ENCODE measurements at regions not wholly inside any gene's neighbourhood (a gene's known extent, or its start where the extent isn't known, plus 50 kb on each side); places are given as distances from the start of the nearest gene placed in this dataset.

DNA sequence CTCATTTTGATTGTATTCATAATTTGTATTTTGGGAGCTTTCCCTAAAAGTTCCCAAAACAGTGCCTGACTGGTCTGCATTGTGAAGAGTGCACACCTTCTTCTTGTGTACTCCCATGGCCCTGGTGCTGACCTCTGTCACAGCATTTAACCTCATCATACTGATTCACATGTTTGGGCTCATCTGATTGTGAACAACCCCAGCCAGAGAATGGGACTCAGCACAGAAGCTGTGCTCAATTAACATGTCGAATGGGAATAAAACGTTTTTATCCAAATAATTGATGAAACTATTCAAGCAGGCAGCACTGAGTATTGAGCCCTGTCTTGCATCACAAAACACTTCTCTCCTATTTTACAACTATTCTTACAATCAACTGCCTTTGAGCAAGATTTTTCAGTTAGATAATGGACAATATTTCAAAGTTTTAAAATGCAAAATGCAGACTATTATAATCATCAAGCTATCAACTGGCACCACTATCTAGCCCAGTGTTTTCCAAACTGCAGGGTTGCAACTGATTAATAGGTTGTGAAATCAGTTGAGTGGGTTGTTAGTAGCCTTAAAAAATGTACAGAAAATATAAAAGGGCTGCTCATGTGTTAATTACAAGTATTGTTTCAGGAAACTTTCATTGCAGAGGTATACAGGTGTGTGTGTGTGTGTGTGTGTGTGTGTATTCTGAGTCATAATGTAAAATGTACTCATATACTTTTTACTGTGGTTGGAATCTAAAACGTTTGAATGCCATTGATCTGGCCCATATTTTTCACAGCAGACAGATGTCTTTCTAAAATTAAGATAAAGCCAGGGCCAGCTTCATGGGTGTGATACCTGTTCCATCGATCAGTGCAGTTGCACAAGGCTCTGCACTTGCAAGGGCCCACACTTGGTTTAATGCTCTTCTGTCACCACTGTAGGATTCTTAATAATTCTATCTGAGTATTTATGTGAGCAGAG lies 190.5 kb downstream of the PIK3R1 start:
- peak overlapping the region in 5 of 8 donors; percentile 46 to 80 (median 57) for H3K4me3 Mint-ChIP-seq
- Histone ChIP-seq H3K4me3 (ENCODE audit: low read length in 2 of 2) (no peak overlapping the region), H3K36me3 (ENCODE audit: insufficient read depth, low read length) (no peaks in the 10 kb centered on the region), H3K9me3 (ENCODE audit: control insufficient read depth in 1 of 2, low read length in 2 of 2) (no peaks in the 10 kb centered on the region), H3K4me1 (ENCODE audit: insufficient read depth, low read length) (peaks cover 21% of the 10 kb centered on the region), H3K27me3 (ENCODE audit: insufficient read depth, low read length) (no peaks in the 10 kb centered on the region), H3K27ac (ENCODE audit: low read depth, low read length) (no peak overlapping the region)
- ChIA-PET POLR2A (ENCODE audit: partially characterized antibody) (interaction anchor here (1.0 to 1.4 kb wide), 3 partner anchors 13 to 23 kb away, joined by 3 read pairs; no protein-coding TSS in a partner anchor), CTCF (ENCODE audit: partially characterized antibody) (interaction anchor here (1.1 to 1.6 kb wide), 2 partner anchors 19 to 35 kb away, joined by 3 to 5 read pairs; no protein-coding TSS in a partner anchor)
- H3K36me3 Mint-ChIP-seq, result no peaks in the 10 kb centered on the region
- H3K27me3 Mint-ChIP-seq, result peaks cover 0 to 2% of the 10 kb centered on the region in 2 donors
- intact Hi-C loops (cut with micrococcal nuclease), result loop anchor here (10.0 kb wide), 1 partner anchor 61 kb away; no protein-coding TSS in a partner anchor
- H3K9me3 Mint-ChIP-seq, result peaks cover 0 to 1% (median 0%) of the 10 kb centered on the region in 8 donors
- no peak for DNase-seq
- H3K4me1 Mint-ChIP-seq, result peaks cover 20 to 32% (median 21%) of the 10 kb centered on the region in 4 donors
- H3K27ac Mint-ChIP-seq, result peak overlapping the region in 5 of 7 donors; percentile 61 to 87 (median 70)

DNA sequence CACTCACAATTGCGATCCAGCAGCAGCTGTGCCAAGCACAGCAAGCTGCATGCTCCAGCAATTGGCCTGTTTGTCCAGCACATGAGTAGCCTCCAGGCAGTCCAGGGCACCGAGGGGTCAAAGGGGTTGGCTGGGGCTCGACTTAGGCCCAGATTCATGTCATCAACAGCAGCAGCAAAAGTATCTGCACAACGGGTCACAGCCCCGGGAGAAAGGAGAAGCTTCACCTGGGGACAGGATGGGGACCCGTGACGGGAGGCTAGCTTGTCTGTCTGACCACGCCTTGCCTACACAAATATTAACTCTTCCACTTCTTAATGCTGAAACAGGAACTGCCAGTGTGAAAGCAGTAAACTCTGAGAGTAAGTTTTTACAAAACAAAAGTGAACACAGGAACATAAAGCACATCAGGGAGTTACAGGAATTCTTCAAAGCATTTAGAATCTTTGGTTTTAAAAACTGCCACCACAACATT lies 191.2 kb downstream of the PIK3R1 start:
- CTCF ChIA-PET (ENCODE audit: partially characterized antibody), result interaction anchor here (1.1 to 1.6 kb wide), 2 partner anchors 18 to 36 kb away, joined by 3 to 5 read pairs; no protein-coding TSS in a partner anchor

DNA sequence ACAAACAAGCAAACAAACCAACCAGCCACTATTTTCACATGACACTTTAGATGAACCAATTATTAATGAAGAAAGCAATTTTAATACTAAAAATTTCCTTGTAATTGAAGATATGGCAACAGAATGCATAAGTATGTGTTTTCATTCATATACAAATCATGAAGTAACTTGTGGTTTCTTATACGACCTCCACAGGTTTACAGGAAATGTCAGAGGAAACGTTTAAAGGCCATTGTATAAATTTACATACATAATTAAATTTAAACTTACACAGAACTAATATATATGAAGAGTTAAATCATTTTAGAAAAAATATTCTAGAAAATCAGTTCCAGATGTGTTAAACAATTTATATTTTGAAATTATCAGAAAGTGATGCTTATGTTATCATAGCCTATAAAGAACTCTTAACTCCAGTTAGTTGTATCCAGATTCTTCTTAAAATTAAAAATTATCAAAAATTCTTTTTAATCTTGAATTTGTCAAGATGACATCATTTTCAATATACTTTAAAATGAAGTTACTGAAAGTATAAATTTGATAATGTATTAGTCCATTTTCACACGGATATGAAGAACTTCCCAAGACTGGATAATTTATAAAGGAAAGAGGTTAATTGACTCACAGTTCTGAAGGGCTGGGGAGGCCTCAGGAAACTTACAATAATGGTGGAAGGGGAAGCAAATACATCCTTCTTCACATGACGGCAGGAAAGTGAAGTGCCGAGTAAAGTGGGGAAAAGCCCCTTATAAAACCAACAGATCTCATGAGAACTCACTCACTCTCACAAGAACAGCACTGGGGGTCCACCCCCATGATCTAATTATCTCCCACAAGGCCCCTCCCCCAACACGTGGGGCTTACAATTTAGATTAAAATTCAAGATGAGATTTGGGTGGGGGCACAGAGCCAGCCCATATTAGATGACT lies 192.0 kb downstream of the PIK3R1 start:
- POLR2A ChIA-PET (ENCODE audit: partially characterized antibody), result interaction anchor here (1.0 to 1.4 kb wide), 2 partner anchors 14 to 22 kb away, joined by 3 read pairs; no protein-coding TSS in a partner anchor

More for the DNA sequence above, 191.2 kb downstream of the PIK3R1 start:
- no peaks in the 10 kb centered on the region for H3K9me3 Mint-ChIP-seq
- H3K36me3 Mint-ChIP-seq, result no peaks in the 10 kb centered on the region
- H3K27ac ChIP-seq (ENCODE audit: low read depth, low read length), result no peak overlapping the region
- no peak overlapping the region for H3K4me3 ChIP-seq (ENCODE audit: low read length in 2 of 2)
- H3K4me1 ChIP-seq (ENCODE audit: insufficient read depth, low read length), result peaks cover 21% of the 10 kb centered on the region
- peak overlapping the region in 7 of 8 donors; percentile 23 to 80 (median 57) for H3K4me3 Mint-ChIP-seq
- H3K36me3 ChIP-seq (ENCODE audit: insufficient read depth, low read length), result no peaks in the 10 kb centered on the region
- no peaks in the 10 kb centered on the region for H3K9me3 ChIP-seq (ENCODE audit: control insufficient read depth in 1 of 2, low read length in 2 of 2)
- H3K4me1 Mint-ChIP-seq, result peaks cover 20 to 32% (median 21%) of the 10 kb centered on the region in 4 donors
- POLR2A ChIA-PET (ENCODE audit: partially characterized antibody), result interaction anchor here (1.0 to 1.4 kb wide), 3 partner anchors 14 to 23 kb away, joined by 3 read pairs; no protein-coding TSS in a partner anchor
- H3K27me3 ChIP-seq (ENCODE audit: insufficient read depth, low read length), result no peaks in the 10 kb centered on the region
- H3K27me3 Mint-ChIP-seq, result peaks cover 0 to 2% of the 10 kb centered on the region in 2 donors
- H3K27ac Mint-ChIP-seq, result peak overlapping the region in 5 of 7 donors; percentile 61 to 87 (median 70)
- intact Hi-C loops (cut with micrococcal nuclease), result loop anchor here (10.0 kb wide), 1 partner anchor 62 kb away; no protein-coding TSS in a partner anchor
- DNase-seq, result peak in 1 of 5 donors; percentile 6

DNA sequence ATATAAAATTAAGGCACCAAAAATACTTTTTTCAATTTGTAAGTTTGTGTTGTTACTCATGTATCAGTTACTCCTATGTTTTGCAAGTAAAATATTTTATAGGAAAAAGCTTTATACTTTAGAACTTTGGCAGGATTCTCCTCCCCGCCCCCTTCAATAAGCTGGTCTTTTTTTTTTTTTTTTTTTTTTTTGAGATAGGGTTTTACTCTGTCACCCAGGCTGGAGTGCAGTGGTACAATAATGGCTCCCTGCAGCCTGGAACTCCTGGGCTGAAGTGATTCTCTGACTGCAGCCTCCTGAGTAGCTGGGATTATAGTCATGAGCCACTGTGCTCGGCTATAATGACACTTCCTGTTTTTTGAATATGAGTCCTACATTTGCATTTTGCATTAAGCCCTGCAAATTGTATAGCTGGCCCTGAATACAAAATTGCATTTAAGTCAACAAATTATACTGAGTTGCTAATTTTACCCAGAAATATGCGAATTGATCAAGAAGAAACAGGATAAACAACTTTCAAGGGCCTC lies 192.9 kb downstream of the PIK3R1 start:
- H3K27ac ChIP-seq (ENCODE audit: low read depth, low read length), result no peak overlapping the region
- H3K36me3 Mint-ChIP-seq, result no peaks in the 10 kb centered on the region
- ChIA-PET POLR2A (ENCODE audit: partially characterized antibody) (interaction anchor here (0.7 kb wide), 1 partner anchor 19 kb away, joined by 3 read pairs; no protein-coding TSS in a partner anchor), CTCF (ENCODE audit: partially characterized antibody) (interaction anchor here (0.7 to 1.0 kb wide), 2 partner anchors 9 to 122 kb away, joined by 3 to 4 read pairs; no protein-coding TSS in a partner anchor)
- no peak overlapping the region for H3K4me3 Mint-ChIP-seq
- intact Hi-C loops (cut with micrococcal nuclease), result loop anchor here (10.0 kb wide), 1 partner anchor 64 kb away; no protein-coding TSS in a partner anchor
- no peak overlapping the region for H3K27ac Mint-ChIP-seq
- H3K36me3 ChIP-seq (ENCODE audit: insufficient read depth, low read length), result no peaks in the 10 kb centered on the region
- no peaks in the 10 kb centered on the region for H3K9me3 Mint-ChIP-seq
- no peak overlapping the region for H3K4me3 ChIP-seq (ENCODE audit: low read length in 2 of 2)
- H3K27me3 Mint-ChIP-seq, result peaks cover 0 to 2% of the 10 kb centered on the region in 2 donors
- H3K27me3 ChIP-seq (ENCODE audit: insufficient read depth, low read length), result no peaks in the 10 kb centered on the region
- H3K4me1 Mint-ChIP-seq, result peaks cover 20 to 27% (median 21%) of the 10 kb centered on the region in 4 donors
- no peak for DNase-seq
- H3K9me3 ChIP-seq (ENCODE audit: control insufficient read depth in 1 of 2, low read length in 2 of 2), result no peaks in the 10 kb centered on the region
- H3K4me1 ChIP-seq (ENCODE audit: insufficient read depth, low read length), result peaks cover 21% of the 10 kb centered on the region

More for the DNA sequence above, 192.0 kb downstream of the PIK3R1 start:
- H3K27me3 Mint-ChIP-seq, result peaks cover 0 to 2% of the 10 kb centered on the region in 2 donors
- intact Hi-C loops (cut with micrococcal nuclease), result loop anchor here (10.0 kb wide), 1 partner anchor 63 kb away; no protein-coding TSS in a partner anchor
- CTCF ChIA-PET (ENCODE audit: partially characterized antibody), result interaction anchor here (0.7 to 1.0 kb wide), 2 partner anchors 9 to 121 kb away, joined by 3 to 4 read pairs; no protein-coding TSS in a partner anchor
- DNase-seq, result peak in 1 of 5 donors; percentile 10
- Histone ChIP-seq H3K36me3 (ENCODE audit: insufficient read depth, low read length) (no peaks in the 10 kb centered on the region), H3K4me1 (ENCODE audit: insufficient read depth, low read length) (peaks cover 21% of the 10 kb centered on the region), H3K27me3 (ENCODE audit: insufficient read depth, low read length) (no peaks in the 10 kb centered on the region), H3K27ac (ENCODE audit: low read depth, low read length) (no peak overlapping the region), H3K9me3 (ENCODE audit: control insufficient read depth in 1 of 2, low read length in 2 of 2) (no peaks in the 10 kb centered on the region), H3K4me3 (ENCODE audit: low read length in 2 of 2) (no peak overlapping the region)
- H3K27ac Mint-ChIP-seq, result peak overlapping the region in 5 of 7 donors; percentile 13 to 87 (median 63)
- H3K4me3 Mint-ChIP-seq, result peak overlapping the region in 7 of 8 donors; percentile 23 to 80 (median 57)
- no peaks in the 10 kb centered on the region for H3K36me3 Mint-ChIP-seq
- no peaks in the 10 kb centered on the region for H3K9me3 Mint-ChIP-seq
- H3K4me1 Mint-ChIP-seq, result peaks cover 20 to 32% (median 21%) of the 10 kb centered on the region in 4 donors

DNA sequence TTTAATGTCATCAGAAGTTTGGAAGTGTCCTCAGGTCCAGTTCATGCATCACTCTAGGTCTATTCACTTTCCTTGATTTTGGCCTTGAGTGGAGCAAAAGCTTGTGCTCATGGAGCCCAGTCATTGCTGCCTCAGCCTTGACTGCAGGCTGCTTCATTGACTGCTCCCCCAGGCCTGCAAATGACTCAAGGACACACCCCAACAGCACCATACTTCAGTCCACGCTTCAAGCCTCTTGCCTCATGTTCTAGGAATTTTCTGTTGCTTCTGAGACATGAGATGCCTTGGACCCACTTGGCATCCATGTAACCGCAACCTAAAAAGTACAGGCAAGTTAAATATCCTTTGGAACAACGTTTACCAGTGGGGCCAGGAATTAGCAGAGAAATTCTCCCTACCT lies 193.7 kb downstream of the PIK3R1 start:
- ChIA-PET POLR2A (ENCODE audit: partially characterized antibody) (no interaction called here), CTCF (ENCODE audit: partially characterized antibody) (no interaction called here)
- no peak for DNase-seq
- intact Hi-C loops (cut with micrococcal nuclease), result loop anchor here (10.0 kb wide), 1 partner anchor 64 kb away; no protein-coding TSS in a partner anchor
- H3K9me3 ChIP-seq (ENCODE audit: control insufficient read depth in 1 of 2, low read length in 2 of 2), result no peaks in the 10 kb centered on the region
- H3K27ac ChIP-seq (ENCODE audit: low read depth, low read length), result no peak overlapping the region
- Mint-ChIP-seq H3K4me3 (no peak overlapping the region), H3K27me3 (peaks cover 0 to 2% of the 10 kb centered on the region in 2 donors), H3K36me3 (no peaks in the 10 kb centered on the region), H3K4me1 (peaks cover 20 to 27% (median 21%) of the 10 kb centered on the region in 4 donors), H3K27ac (no peak overlapping the region), H3K9me3 (no peaks in the 10 kb centered on the region)
- peaks cover 21% of the 10 kb centered on the region for H3K4me1 ChIP-seq (ENCODE audit: insufficient read depth, low read length)
- H3K36me3 ChIP-seq (ENCODE audit: insufficient read depth, low read length), result no peaks in the 10 kb centered on the region
- H3K4me3 ChIP-seq (ENCODE audit: low read length in 2 of 2), result no peak overlapping the region
- H3K27me3 ChIP-seq (ENCODE audit: insufficient read depth, low read length), result no peaks in the 10 kb centered on the region

DNA sequence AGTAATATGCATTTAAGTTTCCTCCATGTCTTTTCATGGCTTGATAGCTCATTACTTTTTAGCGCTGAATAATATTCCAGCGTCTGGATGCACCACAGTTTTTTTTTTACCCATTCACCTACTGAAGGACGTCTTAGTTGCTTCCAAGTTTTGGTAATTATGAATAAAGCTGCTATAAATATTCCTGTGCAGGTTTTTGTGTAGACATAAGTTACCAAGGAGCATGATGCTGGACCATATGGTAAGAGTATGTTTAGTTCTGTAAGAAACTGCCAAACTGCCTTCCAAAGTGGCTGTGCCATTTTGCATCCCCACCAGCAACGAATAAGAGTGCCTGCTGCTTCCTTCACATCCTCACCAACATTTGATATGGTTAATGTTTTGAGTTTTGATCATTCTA lies 195.6 kb downstream of the PIK3R1 start:
- CTCF ChIA-PET (ENCODE audit: partially characterized antibody), result no interaction called here
- H3K27ac ChIP-seq (ENCODE audit: low read depth, low read length), result no peak overlapping the region
- Mint-ChIP-seq H3K9me3 (no peaks in the 10 kb centered on the region), H3K4me1 (peaks cover 16 to 24% (median 19%) of the 10 kb centered on the region in 4 donors), H3K27me3 (peaks cover 0 to 2% of the 10 kb centered on the region in 2 donors), H3K27ac (no peak overlapping the region), H3K36me3 (no peaks in the 10 kb centered on the region), H3K4me3 (no peak overlapping the region)
- H3K36me3 ChIP-seq (ENCODE audit: insufficient read depth, low read length), result no peaks in the 10 kb centered on the region
- H3K4me1 ChIP-seq (ENCODE audit: insufficient read depth, low read length), result peaks cover 29% of the 10 kb centered on the region
- intact Hi-C loops (cut with micrococcal nuclease), result no loop called here
- no peaks in the 10 kb centered on the region for H3K27me3 ChIP-seq (ENCODE audit: insufficient read depth, low read length)
- H3K4me3 ChIP-seq (ENCODE audit: low read length in 2 of 2), result no peak overlapping the region
- H3K9me3 ChIP-seq (ENCODE audit: control insufficient read depth in 1 of 2, low read length in 2 of 2), result no peaks in the 10 kb centered on the region
- DNase-seq, result no peak
- POLR2A ChIA-PET (ENCODE audit: partially characterized antibody), result no interaction called here

Data from CD4-positive, alpha-beta memory T cell (primary cell).